Suprapubic skin (tissue), 3 donors: ENCODE measurements at regions not wholly inside any gene's neighbourhood (a gene's known extent, or its start where the extent isn't known, plus 50 kb on each side); places are given as distances from the start of the nearest gene placed in this dataset.

Source experiments
- CTCF ChIP-seq, 2 donors: fragments of 200-600 bp in 1 of 2; fragments of 450-650 bp in 1 of 2; sonication (generic) in 1 of 2; IDR thresholded peaks; one replicate each; pipeline ENCODE4 v1.5.1; 2016 to 2019; ENCODE audit warnings: antibody characterized with exemption in 2 of 2, mild to moderate bottlenecking in 1 of 2, moderate library complexity in 1 of 2
- POLR2A ChIP-seq, 2 donors: fragments of 450-650 bp; IDR thresholded peaks; one replicate each; pipeline ENCODE4 v1.6.1; 2017; ENCODE audit warnings: antibody characterized with exemption in 2 of 2, mild to moderate bottlenecking in 2 of 2, moderate library complexity in 2 of 2

- TF ChIP-seq CTCF (IDR thresholded peaks at IDR 0.05) (no peak), POLR2A (IDR thresholded peaks at IDR 0.05) (no peak)
These were observed 72.0 kb upstream of the GORAB start for GRCh38 chr1:170460001-170460400.
